Tibial nerve (tissue), 4 donors: ENCODE measurements at regions not wholly inside any gene's neighbourhood (a gene's known extent, or its start where the extent isn't known, plus 50 kb on each side); places are given as distances from the start of the nearest gene placed in this dataset.

Experiments
- DNase-seq, 2 donors: peaks; one replicate each; pipeline ENCODE4 v3.0.0-alpha.2; 2019; ENCODE audit warnings: low spot score in 2 of 2
- H3K27ac ChIP-seq, 4 donors: fragments of 200-600 bp; sonication (generic) in 3 of 4; one replicate each; pipeline ENCODE4 v1.5.1; 2017 to 2019; ENCODE audit warnings: mild to moderate bottlenecking in 1 of 4
- H3K27me3 ChIP-seq, 2 donors: fragments of 200-600 bp; sonication (generic) in 1 of 2; one replicate each; pipeline versions ENCODE4 v1.5.1 to v1.6.0; 2017 to 2019
- H3K36me3 ChIP-seq, 3 donors: fragments of 200-600 bp; sonication (generic); one replicate each; pipeline ENCODE4 v1.5.1; 2018 to 2019
- H3K4me1 ChIP-seq, 4 donors: fragments of 200-600 bp; sonication (generic) in 3 of 4; one replicate each; pipeline ENCODE4 v1.5.1; 2017 to 2019
- H3K4me3 ChIP-seq, 4 donors: fragments of 200-600 bp; sonication (generic) in 3 of 4; one replicate each; pipeline ENCODE4 v1.5.1; 2017 to 2019; ENCODE audit warnings: mild to moderate bottlenecking in 1 of 4, moderate library complexity in 1 of 4
- H3K9me3 ChIP-seq, 4 donors: fragments of 200-600 bp; sonication (generic) in 3 of 4; one replicate each; pipeline ENCODE4 v1.5.1; 2017 to 2019
- CTCF ChIP-seq, 5 experiments: fragments of 200-600 bp in 3 of 5; fragments of 450-650 bp in 2 of 5; sonication (generic) in 3 of 5; IDR thresholded peaks; one replicate each; pipeline ENCODE4 v1.5.1; 2016 to 2019; ENCODE audit warnings: antibody characterized with exemption in 5 of 5, mild to moderate bottlenecking in 3 of 5, moderate library complexity in 2 of 5
- EP300 ChIP-seq, 2 donors: sonication (generic); formaldehyde crosslinking; IDR thresholded peaks; one replicate each; pipeline ENCODE4 v1.6.1; 2017; ENCODE audit warnings: antibody characterized with exemption in 2 of 2, mild to moderate bottlenecking in 1 of 2
- POLR2A ChIP-seq, 2 donors: fragments of 450-650 bp; IDR thresholded peaks; one replicate each; pipeline ENCODE4 v1.6.1; 2017; ENCODE audit warnings: antibody characterized with exemption in 2 of 2, mild to moderate bottlenecking in 2 of 2, moderate library complexity in 2 of 2
- WGBS, 2 donors: methylation state at CpG; one replicate each; pipeline ENCODE4 v1.1.5; 2018; 5-methylcytosine and 5-hydroxymethylcytosine counted together

GRCh38 chr2:48235076-48235475 is 79.4 kb upstream of the FOXN2 start:
- no peak for DNase-seq
- no peaks in the 10 kb centered on the region for H3K36me3 ChIP-seq
- WGBS, 2 donors = 60 to 74% methylated on average over 5 of the region's 5 CpGs
- H3K27me3 ChIP-seq = no peaks in the 10 kb centered on the region
- peaks cover 0 to 11% (median 3%) of the 10 kb centered on the region in 4 donors for H3K4me1 ChIP-seq
- no peak for TF ChIP-seq EP300 (IDR thresholded peaks at IDR 0.05)
- no peak for TF ChIP-seq POLR2A (IDR thresholded peaks at IDR 0.05)
- TF ChIP-seq CTCF (IDR thresholded peaks at IDR 0.05) = no peak
- H3K4me3 ChIP-seq = no peak overlapping the region
- no peaks in the 10 kb centered on the region for H3K9me3 ChIP-seq
- H3K27ac ChIP-seq = no peak overlapping the region

GRCh38 chr2:48238381-48238780 is 76.1 kb upstream of the FOXN2 start:
- H3K27me3 ChIP-seq = no peaks in the 10 kb centered on the region
- H3K4me1 ChIP-seq = peaks cover 0 to 11% (median 3%) of the 10 kb centered on the region in 4 donors
- TF ChIP-seq EP300 (IDR thresholded peaks at IDR 0.05) = no peak
- no peak for TF ChIP-seq CTCF (IDR thresholded peaks at IDR 0.05)
- TF ChIP-seq POLR2A (IDR thresholded peaks at IDR 0.05) = no peak
- DNase-seq = no peak
- no peak overlapping the region for H3K4me3 ChIP-seq
- H3K27ac ChIP-seq = no peak overlapping the region
- H3K36me3 ChIP-seq = no peaks in the 10 kb centered on the region
- WGBS, 2 donors = 94 to 95% methylated on average over 4 of the region's 4 CpGs
- no peaks in the 10 kb centered on the region for H3K9me3 ChIP-seq

GRCh38 chr2:48240912-48241311 is 73.6 kb upstream of the FOXN2 start:
- H3K4me1 ChIP-seq = no peaks in the 10 kb centered on the region
- H3K36me3 ChIP-seq = no peaks in the 10 kb centered on the region
- no peak overlapping the region for H3K27ac ChIP-seq
- H3K27me3 ChIP-seq = no peaks in the 10 kb centered on the region
- H3K9me3 ChIP-seq = no peaks in the 10 kb centered on the region
- WGBS, 2 donors = 70 to 74% methylated on average over 9 of the region's 9 CpGs
- no peak for DNase-seq
- TF ChIP-seq POLR2A (IDR thresholded peaks at IDR 0.05) (no peak), EP300 (IDR thresholded peaks at IDR 0.05) (no peak), CTCF (IDR thresholded peaks at IDR 0.05) (no peak)
- H3K4me3 ChIP-seq = no peak overlapping the region

GRCh38 chr2:48247206-48247605 is 67.3 kb upstream of the FOXN2 start:
- Histone ChIP-seq H3K4me1 (peaks cover 0 to 27% (median 18%) of the 10 kb centered on the region in 4 donors), H3K9me3 (no peaks in the 10 kb centered on the region), H3K4me3 (no peak overlapping the region), H3K36me3 (no peaks in the 10 kb centered on the region), H3K27me3 (no peaks in the 10 kb centered on the region), H3K27ac (no peak overlapping the region)
- TF ChIP-seq CTCF (IDR thresholded peaks at IDR 0.05) (no peak), EP300 (IDR thresholded peaks at IDR 0.05) (no peak), POLR2A (IDR thresholded peaks at IDR 0.05) (no peak)
- 73 to 81% methylated on average over 5 of the region's 5 CpGs for WGBS, 2 donors
- no peak for DNase-seq

GRCh38 chr2:48248251-48248933 is 66.1 kb upstream of the FOXN2 start:
- Histone ChIP-seq H3K27ac (peak overlapping the region in 1 of 4 donors; percentile 75), H3K27me3 (no peaks in the 10 kb centered on the region), H3K9me3 (no peaks in the 10 kb centered on the region), H3K4me1 (peaks cover 0 to 27% (median 18%) of the 10 kb centered on the region in 4 donors), H3K36me3 (no peaks in the 10 kb centered on the region), H3K4me3 (no peak overlapping the region)
- TF ChIP-seq CTCF (IDR thresholded peaks at IDR 0.05) = no peak
- no peak for TF ChIP-seq EP300 (IDR thresholded peaks at IDR 0.05)
- no peak for TF ChIP-seq POLR2A (IDR thresholded peaks at IDR 0.05)
- DNase-seq = no peak
- 62 to 64% methylated on average over 3 of the region's 3 CpGs for WGBS, 2 donors
